DMS 273 (cell line): ENCODE measurements at regions not wholly inside any gene's neighbourhood (a gene's known extent, or its start where the extent isn't known, plus 50 kb on each side); places are given as distances from the start of the nearest gene placed in this dataset.

ENCODE experiments used
- DNase-seq: peaks from one replicate; lab custom pipeline; 2025; ENCODE audit not compliant: unreplicated experiment; lab: John Stamatoyannopoulos, UW

DNA sequence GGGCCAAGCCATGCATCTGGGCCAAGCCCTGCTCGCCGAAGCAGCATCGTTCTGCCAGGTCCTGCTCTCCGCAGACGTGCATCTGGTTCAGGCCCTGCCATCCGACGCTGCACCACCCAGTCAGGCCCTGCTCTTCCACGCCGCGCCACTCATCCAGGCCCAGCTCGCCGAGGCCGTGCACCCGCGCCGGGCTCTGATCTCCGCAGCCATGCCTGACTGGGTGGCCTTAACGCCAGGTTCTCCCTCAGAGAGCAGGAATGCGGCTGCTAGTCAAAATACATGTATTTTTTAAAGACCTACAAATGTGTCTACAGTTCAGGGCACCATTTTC is 891.1 kb upstream of the CTNND2 start:
- DNase-seq, result no peak

- no peak for DNase-seq
These were observed 890.5 kb upstream of the CTNND2 start for GRCh38 chr5:12794476-12795332.

DNA sequence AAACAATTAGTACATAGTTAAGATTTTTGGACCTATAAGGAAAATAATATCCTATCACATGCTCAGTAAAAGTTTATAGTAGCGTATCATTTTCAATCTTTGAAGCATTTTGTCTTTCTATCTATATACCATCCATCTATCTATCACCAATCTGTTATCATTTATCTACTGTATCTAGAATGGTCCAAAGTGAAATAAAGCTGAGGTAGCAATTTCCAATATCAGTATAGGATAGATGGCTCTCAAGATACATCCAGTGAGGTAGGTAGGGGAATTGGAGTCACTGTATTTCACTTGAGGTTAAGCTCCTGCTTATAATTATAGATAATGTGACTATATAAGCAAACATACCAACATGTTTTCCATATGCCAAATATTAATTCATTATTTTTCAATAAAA is 889.1 kb upstream of the CTNND2 start:
- no peak for DNase-seq

GRCh38 chr5:12780536-12780935 is 876.3 kb upstream of the CTNND2 start:
- DNase-seq, result no peak

DNA sequence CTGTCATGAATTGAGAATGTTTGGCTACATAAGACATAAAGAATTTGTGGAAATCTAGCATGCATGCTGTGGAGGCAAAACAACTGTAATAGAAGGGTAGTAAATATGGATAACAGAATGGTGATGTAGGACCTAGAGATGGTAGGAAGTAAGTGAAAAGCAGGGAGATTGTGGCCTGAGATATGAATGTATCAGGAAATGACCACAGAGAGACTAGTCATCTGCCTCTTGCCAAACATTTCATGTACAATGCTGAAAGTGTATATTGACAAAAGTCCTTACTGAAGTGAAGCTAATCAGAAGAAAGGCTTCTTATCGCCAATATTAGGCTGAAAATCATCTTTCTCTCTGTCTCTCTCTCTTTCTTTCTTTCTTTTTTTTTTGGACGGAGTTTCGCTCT is 873.1 kb upstream of the CTNND2 start:
- DNase-seq, result no peak

DNA sequence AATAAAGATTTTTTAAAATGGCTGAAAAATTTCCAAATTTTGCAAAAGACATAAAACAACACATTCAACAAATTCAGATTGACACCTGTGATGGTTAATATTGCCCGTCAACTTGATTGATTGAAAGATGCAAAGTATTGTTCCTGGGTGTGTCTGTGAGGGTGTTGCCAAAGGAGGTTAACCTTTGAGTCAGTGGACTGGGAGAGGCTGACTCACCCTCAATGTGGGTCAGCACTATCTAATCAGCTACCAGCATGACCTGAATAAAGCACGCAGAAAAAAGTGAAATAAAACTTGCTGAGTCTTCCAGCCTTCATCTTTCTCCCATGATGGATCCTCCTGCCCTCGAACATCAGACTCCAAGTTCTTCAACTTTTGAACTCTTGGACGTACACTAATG is 868.0 kb upstream of the CTNND2 start:
- no peak for DNase-seq

DNA sequence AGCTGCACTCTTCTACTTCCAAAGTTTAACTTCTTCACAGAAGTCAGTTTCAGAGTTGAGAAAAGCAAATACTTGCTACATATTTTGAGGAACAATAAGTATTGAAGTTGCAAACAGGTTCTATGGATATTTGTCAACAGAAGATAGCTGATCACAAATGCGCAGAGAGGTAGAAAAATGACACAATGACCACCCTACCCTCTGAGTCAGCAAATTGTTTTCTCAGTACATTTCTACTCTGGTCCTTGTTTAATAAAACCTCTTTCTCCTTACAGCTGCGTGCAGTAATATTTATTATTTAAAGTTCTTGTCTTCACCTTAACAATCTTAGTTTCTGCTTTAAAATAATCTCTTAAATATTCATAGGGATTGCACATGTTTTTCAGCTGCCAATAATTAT is 855.1 kb upstream of the CTNND2 start:
- no peak for DNase-seq

GRCh38 chr5:12757035-12757434 is 852.8 kb upstream of the CTNND2 start:
- DNase-seq, result no peak

DNA sequence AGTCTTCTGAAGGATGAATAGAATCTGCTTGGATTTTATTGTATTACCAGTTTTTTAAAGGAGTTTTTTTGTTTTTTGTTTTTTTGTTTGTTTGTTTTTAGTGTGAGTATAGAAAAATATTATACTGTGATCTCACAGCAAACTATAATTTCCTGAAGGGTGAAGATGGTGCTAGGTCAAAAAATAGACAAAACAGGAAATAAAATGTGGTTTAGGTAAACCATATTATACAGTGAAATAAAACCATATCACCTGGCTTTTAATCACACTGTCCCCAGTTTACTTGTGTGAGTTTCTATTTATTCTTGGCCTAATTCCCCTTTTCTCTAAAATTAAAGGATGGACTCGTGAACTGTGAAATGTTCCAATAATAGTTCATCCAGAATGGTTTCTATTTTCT is 841.3 kb upstream of the CTNND2 start:
- DNase-seq, result no peak

DNA sequence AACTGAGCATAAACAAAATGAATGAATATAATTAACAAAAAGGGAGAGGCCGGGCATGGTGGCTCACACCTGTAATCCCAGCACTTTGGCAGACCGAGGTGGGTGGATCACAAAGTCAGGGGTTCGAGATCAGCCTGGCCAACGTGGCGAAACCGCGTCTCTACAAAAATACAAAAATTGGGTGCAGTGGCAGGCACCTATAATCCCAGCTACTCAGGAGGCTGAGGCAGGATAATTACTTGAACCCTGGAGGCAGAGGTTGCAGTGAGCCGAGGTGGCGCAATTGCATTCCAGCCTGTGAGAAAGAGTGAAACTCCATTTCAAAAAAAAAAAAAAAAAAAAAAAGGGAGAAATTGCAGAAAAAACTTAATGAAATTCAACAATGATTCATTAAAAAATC is 839.3 kb upstream of the CTNND2 start:
- DNase-seq, result no peak

DNA sequence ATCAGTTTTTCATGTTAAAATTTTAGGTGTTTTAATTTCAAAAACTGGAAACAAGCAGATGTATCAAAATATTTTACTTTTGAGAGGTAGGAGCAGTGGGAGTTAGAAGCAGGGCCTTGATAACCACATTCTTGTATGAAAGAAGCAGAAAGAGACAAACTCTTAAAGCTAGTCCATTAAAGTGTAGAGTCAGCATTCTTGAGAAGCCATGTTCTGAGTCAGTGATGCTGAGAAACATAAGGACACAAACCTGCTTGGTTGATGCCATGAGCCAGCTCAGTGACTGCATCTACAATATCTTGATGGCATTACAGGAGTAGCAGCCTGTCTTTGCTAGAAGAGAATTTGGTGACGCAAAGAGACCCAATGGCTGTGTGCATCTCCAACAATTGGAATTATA is 826.1 kb upstream of the CTNND2 start:
- DNase-seq, result no peak

DNA sequence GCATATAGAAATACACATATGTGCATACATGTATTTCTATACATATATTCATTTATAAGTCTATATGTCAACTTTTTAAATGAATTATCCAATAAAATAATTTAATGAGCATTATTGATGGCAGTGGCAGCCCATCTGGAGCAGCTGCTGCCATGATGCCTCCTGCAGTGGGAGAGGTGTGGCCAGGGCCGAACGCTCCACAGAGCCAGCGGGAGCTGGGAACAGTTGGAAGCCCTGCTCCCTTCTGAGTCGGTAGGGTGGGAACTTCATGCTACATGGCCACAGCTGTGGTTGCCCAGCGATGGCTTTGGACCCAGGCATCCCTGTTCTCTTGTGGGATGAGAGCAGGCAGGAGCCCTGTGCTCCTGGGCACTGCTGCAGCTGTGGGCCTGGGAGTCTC is 812.4 kb upstream of the CTNND2 start:
- no peak for DNase-seq

GRCh38 chr5:12707560-12707959 is 803.3 kb upstream of the CTNND2 start:
- DNase-seq, result no peak

GRCh38 chr5:12704955-12705354 is 800.7 kb upstream of the CTNND2 start:
- DNase-seq, result no peak

DNA sequence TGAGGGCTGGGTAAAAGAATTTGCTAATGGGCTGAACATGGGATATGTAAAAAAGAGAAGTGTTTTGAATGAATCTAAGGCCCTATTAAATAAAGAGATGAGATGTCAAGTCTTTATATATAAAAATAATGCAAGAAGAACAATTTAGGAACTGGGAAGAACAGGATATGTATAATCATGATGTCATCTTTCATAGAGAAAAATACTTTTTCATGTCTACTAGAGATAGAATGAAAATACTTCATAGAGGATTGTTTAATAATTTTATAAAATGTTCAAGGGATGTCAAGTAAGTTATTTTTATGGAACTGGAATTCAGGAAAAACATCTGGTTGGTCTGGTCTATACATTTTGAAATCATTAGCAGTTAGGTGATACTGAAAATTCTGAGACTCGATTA is 799.0 kb upstream of the CTNND2 start:
- DNase-seq, result no peak

GRCh38 chr5:12695651-12696050 is 791.4 kb upstream of the CTNND2 start:
- no peak for DNase-seq

GRCh38 chr5:12691330-12691729 is 787.1 kb upstream of the CTNND2 start:
- DNase-seq, result no peak

GRCh38 chr5:12690361-12690760 is 786.1 kb upstream of the CTNND2 start:
- no peak for DNase-seq

GRCh38 chr5:12683249-12683648 is 779.0 kb upstream of the CTNND2 start:
- no peak for DNase-seq

- no peak for DNase-seq
These were observed 775.5 kb upstream of the CTNND2 start for GRCh38 chr5:12679731-12680130.

DNA sequence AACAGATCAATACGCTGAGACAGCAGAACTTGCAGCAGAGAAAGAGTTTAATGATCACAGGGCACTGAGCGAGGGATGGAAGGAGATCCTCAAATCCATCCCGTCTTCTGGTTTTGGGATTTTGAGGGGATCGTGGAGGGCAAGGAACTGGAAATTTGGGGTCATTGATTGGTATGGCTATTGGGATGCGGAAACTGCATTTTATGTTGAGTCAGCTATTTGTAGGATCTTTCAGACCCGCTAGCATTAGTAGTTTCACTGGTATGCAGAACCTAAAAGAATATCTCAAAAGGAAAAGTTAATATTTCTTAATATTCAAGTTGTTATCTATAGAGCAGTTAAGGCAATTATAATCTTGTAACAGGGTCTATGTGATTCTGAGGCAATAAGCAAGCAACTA is 771.7 kb upstream of the CTNND2 start:
- DNase-seq, result no peak

- no peak for DNase-seq
These were observed 767.9 kb upstream of the CTNND2 start for GRCh38 chr5:12672141-12672540.

DNA sequence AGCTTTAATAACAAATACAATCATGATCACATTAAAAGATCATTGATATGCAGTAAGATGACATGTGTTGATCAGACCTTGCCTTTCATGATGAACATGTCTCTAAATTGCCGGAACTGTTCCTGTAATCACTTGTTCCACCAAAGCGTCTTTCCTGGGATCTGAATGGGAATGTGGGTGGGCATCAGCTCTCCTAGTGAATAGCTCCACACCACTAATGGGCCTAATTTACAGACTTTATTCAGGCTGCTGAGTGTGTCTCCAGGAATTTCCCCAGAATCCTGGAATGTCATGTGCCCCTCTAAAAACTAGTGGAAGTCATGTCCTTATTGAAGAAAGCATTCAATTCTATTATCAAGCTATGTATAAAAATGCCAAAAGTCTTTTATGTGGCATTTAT is 765.1 kb upstream of the CTNND2 start:
- no peak for DNase-seq
